ENCODE measurements at regions not wholly inside any gene's neighbourhood (a gene's known extent, or its start where the extent isn't known, plus 50 kb on each side); places are given as distances from the start of the nearest gene placed in this dataset.

- intact Hi-C loops (cut with micrococcal nuclease; ENCODE audit: unreplicated experiment): loop anchor here (10.0 kb wide), 2 partner anchors 530 to 1440 kb away; no protein-coding TSS in a partner anchor
- CTCF ChIA-PET: no interaction called here
- Histone ChIP-seq H3K9me3 (ENCODE audit: control insufficient read depth, insufficient read depth, low read depth, low read length) (no peaks in the 10 kb centered on the region), H3K27ac (ENCODE audit: low read length) (no peak overlapping the region), H3K36me3 (ENCODE audit: control insufficient read depth, insufficient read depth, low read length) (no peaks in the 10 kb centered on the region), H3K4me3 (ENCODE audit: low read depth in 2 of 2, low read length in 2 of 2) (no peak overlapping the region), H3K27me3 (ENCODE audit: control insufficient read depth, insufficient read depth, low read length) (no peaks in the 10 kb centered on the region), H3K4me1 (ENCODE audit: control insufficient read depth, insufficient read depth, low read length) (no peaks in the 10 kb centered on the region)
- ATAC-seq (no peak), DNase-seq (ENCODE audit: low read depth, low spot score) (no peak)
- in situ Hi-C loops (cut with HindIII; ENCODE audit: low pct_unique_long_range_greater_than_20kb, low sequenced_read_pairs): no loop called here
- no TSS peak for BruUV-seq (replicated peaks)
- POLR2A ChIA-PET: no interaction called here
- TF ChIP-seq POLR2AphosphoS5 (IDR thresholded peaks at IDR 0.05; ENCODE audit: low read depth, low read length) (no peak), REST (IDR thresholded peaks at IDR 0.05; ENCODE audit: insufficient read depth in 1 of 2, low read depth in 2 of 2, low read length in 1 of 2) (no peak), SIN3A (IDR thresholded peaks at IDR 0.05; ENCODE audit: borderline replicate concordance, insufficient read depth, low read depth, low read length) (no peak), CTCF (IDR thresholded peaks at IDR 0.05) (peak; percentile 33; the same call in 1 of the 2 replicates), TCF7L2 (IDR thresholded peaks at IDR 0.05; ENCODE audit: low read depth, low read length) (no peak)
These were observed 104.7 kb upstream of the MID1 start for GRCh38 chrX:10725071-10725470.

- no peak for TF ChIP-seq TCF7L2 (IDR thresholded peaks at IDR 0.05; ENCODE audit: low read depth, low read length)
- in situ Hi-C loops (cut with HindIII; ENCODE audit: low pct_unique_long_range_greater_than_20kb, low sequenced_read_pairs) (no loop called here), intact Hi-C loops (cut with micrococcal nuclease; ENCODE audit: unreplicated experiment) (loop anchor here (10.0 kb wide), 2 partner anchors 532 to 1442 kb away; no protein-coding TSS in a partner anchor)
- no peak for DNase-seq (ENCODE audit: low read depth, low spot score)
- Histone ChIP-seq H3K36me3 (ENCODE audit: control insufficient read depth, insufficient read depth, low read length) (no peaks in the 10 kb centered on the region), H3K9me3 (ENCODE audit: control insufficient read depth, insufficient read depth, low read depth, low read length) (no peaks in the 10 kb centered on the region), H3K27ac (ENCODE audit: low read length) (no peak overlapping the region), H3K4me3 (ENCODE audit: low read depth in 2 of 2, low read length in 2 of 2) (no peak overlapping the region), H3K4me1 (ENCODE audit: control insufficient read depth, insufficient read depth, low read length) (no peaks in the 10 kb centered on the region), H3K27me3 (ENCODE audit: control insufficient read depth, insufficient read depth, low read length) (no peaks in the 10 kb centered on the region)
- CTCF ChIA-PET: no interaction called here
- no TSS peak for BruUV-seq (replicated peaks)
- POLR2A ChIA-PET: no interaction called here
- no peak for ATAC-seq
These were observed 106.3 kb upstream of the MID1 start for GRCh38 chrX:10726647-10727046.

- H3K9me3 ChIP-seq (ENCODE audit: control insufficient read depth, insufficient read depth, low read depth, low read length): no peaks in the 10 kb centered on the region
- no peak for TF ChIP-seq POLR2AphosphoS5 (IDR thresholded peaks at IDR 0.05; ENCODE audit: low read depth, low read length)
- TF ChIP-seq TCF7L2 (IDR thresholded peaks at IDR 0.05; ENCODE audit: low read depth, low read length): no peak
- TF ChIP-seq CTCF (IDR thresholded peaks at IDR 0.05): no peak
- no peak for TF ChIP-seq REST (IDR thresholded peaks at IDR 0.05; ENCODE audit: insufficient read depth in 1 of 2, low read depth in 2 of 2, low read length in 1 of 2)
- TF ChIP-seq SIN3A (IDR thresholded peaks at IDR 0.05; ENCODE audit: borderline replicate concordance, insufficient read depth, low read depth, low read length): no peak
- no peaks in the 10 kb centered on the region for H3K27me3 ChIP-seq (ENCODE audit: control insufficient read depth, insufficient read depth, low read length)
- ATAC-seq (no peak), DNase-seq (ENCODE audit: low read depth, low spot score) (no peak)
- no peak overlapping the region for H3K4me3 ChIP-seq (ENCODE audit: low read depth in 2 of 2, low read length in 2 of 2)
- ChIA-PET CTCF (no interaction called here), POLR2A (no interaction called here)
- H3K4me1 ChIP-seq (ENCODE audit: control insufficient read depth, insufficient read depth, low read length): no peaks in the 10 kb centered on the region
- H3K36me3 ChIP-seq (ENCODE audit: control insufficient read depth, insufficient read depth, low read length): no peaks in the 10 kb centered on the region
- intact Hi-C loops (cut with micrococcal nuclease; ENCODE audit: unreplicated experiment): loop anchor here (10.0 kb wide), 2 partner anchors 534 to 1444 kb away; no protein-coding TSS in a partner anchor
- BruUV-seq (replicated peaks): no TSS peak
- in situ Hi-C loops (cut with HindIII; ENCODE audit: low pct_unique_long_range_greater_than_20kb, low sequenced_read_pairs): no loop called here
- no peak overlapping the region for H3K27ac ChIP-seq (ENCODE audit: low read length)
These were observed 108.5 kb upstream of the MID1 start for GRCh38 chrX:10728806-10729389.

Measured in Panc1 (cell line).